HG03469 (cell line): ENCODE measurements at regions not wholly inside any gene's neighbourhood (a gene's known extent, or its start where the extent isn't known, plus 50 kb on each side); places are given as distances from the start of the nearest gene placed in this dataset.

ENCODE experiments used
- ATAC-seq: cut with Tn5 transposase; IDR thresholded peaks from one replicate; pipeline ENCODE4 v1.9.1; 2021; ENCODE audit warnings: mild to moderate bottlenecking, moderate library complexity, moderate number of reproducible peaks; ENCODE audit not compliant: unreplicated experiment

DNA sequence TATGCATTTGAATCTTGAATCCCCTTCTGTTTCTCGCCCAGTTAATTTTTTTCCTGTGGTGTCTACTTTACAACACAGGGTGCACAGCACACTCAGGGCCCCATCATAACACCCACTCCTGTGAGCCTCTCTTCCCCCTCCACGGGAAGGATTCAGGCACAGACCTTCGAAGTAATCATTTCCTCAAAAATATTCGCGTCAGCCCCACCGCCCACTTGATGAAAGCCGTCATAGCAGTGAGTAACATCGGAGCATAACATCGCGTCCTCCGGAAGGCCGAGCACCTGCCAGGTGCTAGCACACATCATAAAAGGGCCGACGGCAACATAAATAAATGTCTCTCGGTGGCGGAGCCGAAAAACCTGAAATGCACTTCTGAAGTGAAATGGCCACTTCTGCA, 201.7 kb upstream of the ADARB2 start:
- ATAC-seq = no peak

DNA sequence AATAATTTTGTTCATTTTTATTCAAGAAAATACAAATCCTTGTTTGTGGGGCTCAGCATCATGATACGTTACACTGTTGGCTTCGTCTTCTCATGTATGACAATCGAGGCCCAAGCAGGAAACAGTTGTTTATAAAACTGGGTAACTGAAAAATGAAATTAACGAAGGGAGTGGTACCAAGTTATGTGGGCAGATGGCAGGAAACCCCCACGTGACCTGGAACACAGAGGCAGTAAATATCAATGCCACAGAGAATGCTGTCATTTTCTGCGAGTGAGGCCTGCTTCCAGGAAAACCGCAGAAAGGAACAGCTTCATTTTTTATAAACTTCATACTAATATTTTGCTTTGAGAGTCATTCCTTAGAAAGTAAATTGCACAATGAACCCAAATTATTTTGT, 201.0 kb upstream of the ADARB2 start:
- no peak for ATAC-seq

DNA sequence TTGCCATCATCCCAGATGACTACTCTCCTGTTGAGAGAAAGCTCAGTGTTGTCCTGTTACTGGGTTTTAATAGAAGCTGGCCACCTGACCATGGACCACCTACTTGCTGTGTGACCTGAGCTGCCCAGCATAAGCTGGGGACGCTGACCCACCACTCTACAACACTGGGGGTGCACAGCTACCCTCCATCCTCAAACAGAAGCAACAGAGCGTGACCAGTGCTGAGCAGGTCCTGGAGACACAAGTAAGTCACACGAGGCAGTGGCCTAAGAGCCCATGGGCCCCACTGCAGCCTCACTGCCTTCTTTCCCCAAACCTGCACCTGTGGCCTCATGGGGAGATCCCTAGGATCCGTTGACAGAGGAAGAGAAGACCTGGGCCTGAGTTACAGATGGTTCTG, 198.6 kb upstream of the ADARB2 start:
- ATAC-seq = no peak

DNA sequence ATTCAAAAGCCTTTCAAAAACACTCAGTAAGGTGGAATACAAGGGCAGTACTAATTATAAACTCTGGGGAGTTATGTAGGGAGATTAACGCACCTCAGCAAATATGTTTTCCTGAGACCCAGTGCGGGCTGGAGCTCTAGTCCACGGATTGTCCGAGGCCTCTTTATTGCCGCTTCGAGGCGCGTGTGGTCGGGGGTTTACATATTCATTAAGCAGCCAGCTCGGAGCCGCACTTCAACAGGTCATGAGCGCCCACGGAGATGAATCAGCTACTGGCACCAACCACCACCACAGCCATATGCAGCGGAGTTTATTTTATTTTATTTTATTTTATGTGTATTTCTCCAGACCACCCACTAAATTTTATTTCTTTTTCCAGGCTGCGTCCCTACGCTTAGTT, 195.9 kb upstream of the ADARB2 start:
- no peak for ATAC-seq

DNA sequence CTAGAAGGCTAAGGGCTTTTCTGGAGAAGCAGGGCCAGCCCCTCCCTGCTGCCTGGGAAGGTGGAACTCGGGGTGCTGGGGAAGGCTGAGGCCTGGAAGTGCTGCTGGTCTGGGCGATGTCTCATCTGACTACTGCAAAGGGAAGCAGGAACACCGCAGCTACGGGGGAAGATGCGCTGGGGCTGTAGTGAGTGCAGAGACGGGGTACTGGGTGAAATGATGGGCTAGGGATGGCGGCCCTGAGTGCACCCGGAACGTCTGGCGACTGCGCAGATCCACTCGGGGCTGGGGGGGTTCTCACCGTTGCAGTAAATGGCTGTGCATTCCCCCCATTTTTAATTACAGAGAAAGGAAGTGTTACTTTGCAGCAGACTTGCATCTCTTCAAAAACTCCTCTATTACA, 195.4 kb upstream of the ADARB2 start:
- ATAC-seq = no peak

DNA sequence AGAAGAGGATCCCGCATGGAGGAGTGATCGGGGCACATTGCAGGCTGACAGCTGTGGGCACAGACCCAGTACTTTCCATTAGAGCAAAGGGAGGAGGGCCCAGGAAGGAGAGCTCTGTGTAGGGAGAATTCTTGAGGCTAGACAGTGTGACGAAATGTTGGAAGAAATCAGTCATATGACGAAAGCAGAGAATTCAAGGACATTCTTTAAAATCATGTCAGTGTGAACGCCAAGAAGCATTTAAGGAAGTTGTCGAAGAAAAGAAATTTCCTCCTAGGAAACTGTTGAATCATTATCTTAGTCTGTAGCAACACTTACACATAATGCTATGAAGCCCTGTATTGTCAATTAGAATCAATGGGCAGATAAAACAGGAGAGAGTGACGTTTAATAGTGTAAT, 191.3 kb upstream of the ADARB2 start:
- ATAC-seq = no peak

DNA sequence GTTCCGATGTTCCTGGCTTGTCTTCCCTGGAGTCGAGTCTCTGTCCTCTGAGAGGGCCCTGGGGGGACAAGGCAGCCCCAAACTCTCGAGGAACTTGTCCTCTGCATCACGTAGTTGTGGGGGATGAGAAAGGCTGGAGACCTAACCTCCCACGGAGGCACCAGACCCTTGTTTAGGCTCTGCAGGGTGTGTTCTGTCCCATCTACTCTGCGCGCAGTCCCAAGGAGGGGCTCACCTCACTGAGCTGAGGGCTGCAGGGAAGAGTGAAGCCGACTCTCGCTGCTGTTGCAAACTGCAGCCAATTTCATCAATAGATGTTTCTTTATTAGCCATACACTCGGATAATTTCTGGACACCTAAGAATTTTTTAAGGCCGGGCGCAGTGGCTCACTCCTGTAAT, 186.7 kb upstream of the ADARB2 start:
- no peak for ATAC-seq

DNA sequence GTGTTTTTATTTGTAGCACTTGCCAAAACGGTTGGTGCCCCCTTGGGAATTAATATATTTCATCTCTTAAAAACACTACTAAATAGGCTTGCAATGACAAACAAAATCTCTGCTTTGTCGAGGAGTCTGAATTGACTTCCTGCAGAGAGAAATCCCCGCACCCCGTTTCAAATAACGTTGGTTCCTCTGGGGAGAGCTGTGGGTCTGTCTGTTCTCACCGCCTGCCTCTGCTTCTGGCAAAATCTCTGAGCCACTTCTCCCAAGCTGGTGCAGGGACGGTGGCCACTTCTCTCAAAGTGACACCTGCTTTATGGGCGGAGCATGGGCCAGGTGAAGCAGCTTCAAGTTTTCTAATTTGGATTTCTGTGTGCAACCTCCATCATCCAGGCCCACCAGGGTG, 186.3 kb upstream of the ADARB2 start:
- ATAC-seq = no peak

DNA sequence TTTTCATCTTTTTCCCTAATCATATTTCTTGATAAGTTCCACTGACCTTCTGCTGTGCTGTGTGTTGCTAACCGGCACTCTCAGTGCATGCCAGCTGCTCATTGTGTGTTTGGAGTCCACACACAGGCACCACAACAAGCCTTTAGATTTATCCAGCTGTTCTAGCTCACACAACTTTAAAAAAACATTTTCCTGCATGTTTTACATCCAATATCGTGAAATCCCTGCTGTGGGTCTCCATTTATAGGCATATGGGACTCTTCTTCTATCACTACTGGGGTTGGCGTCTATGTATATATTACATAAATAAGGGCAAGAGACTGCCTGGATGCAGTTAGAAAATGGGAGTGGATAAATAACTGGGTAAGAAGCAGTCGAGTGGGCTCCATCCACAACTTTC, 183.6 kb upstream of the ADARB2 start:
- ATAC-seq = no peak

DNA sequence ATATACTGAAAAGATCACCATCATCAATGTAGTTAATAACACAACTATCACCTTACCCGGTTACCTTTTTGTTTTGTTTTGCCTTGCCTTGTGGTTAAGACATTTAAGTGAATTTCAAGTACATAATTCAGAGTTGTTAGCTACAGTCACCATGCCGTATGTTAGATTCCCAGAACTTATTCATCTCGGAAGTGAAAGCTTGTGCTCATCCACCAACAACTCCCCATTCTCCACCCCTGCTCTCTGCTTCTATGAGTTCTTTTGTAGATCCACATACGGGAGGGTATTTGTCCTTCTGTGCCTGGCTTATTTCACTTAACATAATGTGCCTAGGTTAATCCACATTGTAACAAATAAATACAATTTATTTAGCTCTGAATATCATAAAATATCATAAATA, 182.8 kb upstream of the ADARB2 start:
- ATAC-seq = no peak

DNA sequence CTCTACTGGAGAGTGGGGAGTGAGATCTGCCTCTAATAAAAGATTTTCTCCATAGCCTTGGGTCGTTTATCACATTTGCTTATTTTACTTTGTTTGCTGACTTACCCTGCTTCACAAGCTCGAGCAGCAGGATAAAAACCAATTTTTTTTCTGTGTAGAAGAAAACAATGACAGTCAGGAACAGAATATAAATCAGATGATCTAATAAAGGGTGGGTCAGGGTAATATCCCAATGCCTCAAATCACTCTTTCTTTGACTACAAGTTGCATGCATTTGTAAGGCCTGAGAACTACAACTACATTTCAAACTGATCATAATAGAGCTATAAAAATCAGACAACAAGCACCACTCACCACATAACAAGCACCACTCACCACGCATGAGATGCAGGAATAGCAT, 174.4 kb upstream of the ADARB2 start:
- ATAC-seq = no peak

DNA sequence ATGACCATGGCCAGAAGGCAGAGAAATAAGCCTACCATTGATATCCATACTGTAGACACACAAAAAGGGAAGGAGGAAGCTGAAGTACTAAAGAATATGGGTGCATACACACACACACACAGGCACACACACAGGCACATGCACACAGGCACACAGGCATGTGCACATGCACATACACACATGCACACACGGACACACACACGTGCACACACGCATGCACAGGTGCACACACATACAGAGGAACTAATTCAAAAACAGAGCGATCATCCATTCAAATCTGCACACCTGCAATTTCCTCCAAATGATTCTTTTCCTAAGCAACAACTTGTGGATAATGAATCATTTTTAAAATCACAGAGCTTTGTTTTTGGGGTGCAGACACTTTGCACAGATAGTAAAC, 166.7 kb upstream of the ADARB2 start:
- ATAC-seq = no peak

DNA sequence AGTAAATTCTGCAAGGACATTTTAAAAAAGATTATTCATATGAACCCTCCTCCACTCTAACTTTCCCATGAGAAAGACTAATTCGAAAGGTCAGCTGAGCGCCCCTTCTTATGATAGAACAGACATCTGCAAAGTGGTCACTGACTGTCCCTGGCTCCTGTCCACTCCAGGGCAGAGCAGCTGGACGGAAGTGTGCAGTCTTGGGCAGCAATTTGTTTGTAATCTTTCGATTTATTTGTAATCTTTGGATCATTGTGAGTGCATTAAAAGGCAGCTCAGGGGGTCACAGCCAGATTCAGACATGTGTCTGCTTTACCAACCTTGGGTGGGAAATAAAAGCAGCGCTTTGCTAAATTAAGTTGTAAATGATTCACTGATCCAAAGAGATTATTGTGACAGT, 158.8 kb upstream of the ADARB2 start:
- no peak for ATAC-seq

DNA sequence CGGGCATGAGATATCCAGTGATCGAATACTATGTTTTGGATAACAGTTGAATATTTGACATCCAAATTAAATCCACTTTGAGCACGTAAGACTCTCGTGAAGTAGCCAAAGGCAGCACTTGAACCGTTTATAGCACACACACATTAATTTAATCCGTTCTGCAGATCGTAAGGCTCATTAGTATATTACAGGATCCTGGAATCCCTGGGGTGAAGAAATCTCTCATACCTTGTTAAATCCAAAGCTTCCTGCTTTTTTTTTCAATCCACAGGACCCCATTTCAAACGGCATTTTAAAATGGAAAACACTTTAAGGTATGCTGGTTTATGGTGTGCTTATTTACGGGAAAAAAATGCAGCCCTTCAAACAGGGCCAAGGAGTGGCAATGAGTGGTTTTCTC, 158.4 kb upstream of the ADARB2 start:
- no peak for ATAC-seq

DNA sequence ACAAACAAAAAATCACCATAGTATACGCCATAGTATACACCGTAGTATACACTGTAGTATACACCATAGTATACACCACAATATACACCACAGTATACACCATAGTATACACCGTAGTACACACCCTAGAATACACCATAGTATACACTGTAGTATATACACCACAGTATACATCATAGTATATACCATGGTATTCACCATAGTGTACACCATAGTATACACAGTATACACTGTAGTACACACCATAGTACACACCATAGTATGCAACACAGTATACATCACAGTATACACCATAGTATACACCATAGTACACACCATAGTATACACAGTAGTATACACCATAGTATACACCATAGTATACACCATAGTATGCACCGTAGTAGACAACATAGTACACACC, 157.6 kb upstream of the ADARB2 start:
- no peak for ATAC-seq

DNA sequence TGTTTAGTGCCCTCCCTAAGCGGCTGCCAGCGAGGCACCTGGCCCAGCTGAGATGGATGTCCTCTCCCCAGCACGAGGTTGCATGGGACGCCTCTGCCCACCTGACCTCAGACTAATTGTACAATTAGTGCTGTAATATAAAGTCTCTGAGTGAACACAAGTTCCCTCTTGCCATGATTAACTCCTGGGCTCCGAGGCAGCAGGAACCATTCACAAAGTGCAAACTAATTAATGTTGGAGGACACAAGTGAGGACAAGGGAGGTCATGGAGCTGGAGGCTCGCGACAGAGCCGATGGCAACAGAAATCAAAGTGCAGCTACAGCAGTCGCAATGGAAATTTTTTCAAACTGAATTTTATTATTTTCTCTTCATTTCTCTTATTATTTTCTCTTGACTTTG, 156.6 kb upstream of the ADARB2 start:
- ATAC-seq = no peak

DNA sequence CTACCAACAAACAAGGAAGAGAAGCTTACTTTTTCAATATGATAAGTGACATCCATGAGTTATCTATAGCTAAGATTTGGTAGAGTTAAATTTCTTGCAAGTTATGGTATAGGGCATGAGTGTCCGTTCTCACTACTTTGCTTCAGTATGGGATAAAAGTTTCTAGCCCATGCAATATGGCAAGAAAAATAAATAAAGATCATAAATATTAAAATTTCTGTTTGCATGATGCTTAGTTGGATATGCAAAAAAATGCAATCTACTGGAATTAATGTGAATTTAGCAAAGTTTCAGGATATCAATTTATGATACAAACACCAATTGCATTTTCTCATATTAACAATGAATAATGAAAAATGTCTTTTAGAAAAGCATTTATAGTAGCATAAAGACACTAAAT, 148.7 kb upstream of the ADARB2 start:
- no peak for ATAC-seq

DNA sequence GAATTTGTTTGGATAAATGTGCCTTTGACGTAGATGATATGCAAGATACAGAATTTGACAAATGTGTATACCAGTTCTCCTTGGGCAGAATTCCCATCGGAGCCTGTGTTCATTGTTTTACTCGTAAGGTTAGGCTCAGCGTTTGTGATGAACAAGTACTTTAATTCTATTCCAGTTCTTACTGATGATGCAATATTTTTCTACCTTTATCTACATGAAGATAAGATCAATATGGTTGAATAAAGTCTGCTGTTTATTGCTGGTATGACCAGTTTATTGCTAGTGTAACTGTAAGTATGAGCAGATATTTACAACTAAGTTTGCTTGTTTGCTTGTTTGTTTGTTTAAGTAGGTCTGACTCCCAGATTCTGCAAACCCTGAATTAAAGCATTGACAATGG, 145.4 kb upstream of the ADARB2 start:
- ATAC-seq = no peak

DNA sequence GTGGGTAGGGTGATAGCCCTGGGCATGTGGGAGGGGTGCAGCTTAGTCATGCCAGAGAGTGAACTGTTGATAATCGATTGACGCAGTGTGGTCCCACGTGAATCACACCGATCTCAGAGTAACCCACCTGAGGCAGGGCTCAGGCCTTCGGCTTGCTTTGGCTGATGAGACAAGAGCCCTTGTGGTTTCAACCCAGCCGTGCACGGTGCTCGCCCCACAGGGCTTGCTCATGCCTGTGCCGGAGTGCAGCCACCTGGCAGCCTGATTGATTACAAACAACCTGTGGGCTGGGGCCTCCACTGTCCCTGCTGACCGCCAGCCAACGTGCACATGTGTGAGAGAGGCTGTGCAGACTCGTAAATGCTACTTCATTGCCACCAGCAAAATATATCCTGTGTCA, 144.9 kb upstream of the ADARB2 start:
- no peak for ATAC-seq

DNA sequence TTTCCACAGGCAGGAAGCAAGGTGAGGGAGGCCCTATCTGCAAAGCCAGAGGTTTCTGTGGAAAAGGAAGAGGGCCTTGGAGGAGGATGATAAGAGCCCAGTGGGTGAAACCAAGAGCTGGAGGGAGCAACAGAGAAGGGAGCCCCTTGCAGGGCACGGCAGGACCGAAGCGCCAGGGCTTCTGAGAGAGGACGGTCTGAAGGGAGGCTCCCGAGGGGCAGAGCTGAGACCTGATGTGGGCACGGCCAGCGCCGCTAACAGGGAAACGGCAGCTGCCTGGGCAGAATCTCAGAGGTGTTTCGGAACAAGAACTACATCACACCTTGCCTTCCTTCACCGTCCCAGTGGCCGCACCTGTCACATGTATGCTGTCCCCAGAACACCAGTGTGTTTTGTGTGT, 144.3 kb upstream of the ADARB2 start:
- no peak for ATAC-seq

DNA sequence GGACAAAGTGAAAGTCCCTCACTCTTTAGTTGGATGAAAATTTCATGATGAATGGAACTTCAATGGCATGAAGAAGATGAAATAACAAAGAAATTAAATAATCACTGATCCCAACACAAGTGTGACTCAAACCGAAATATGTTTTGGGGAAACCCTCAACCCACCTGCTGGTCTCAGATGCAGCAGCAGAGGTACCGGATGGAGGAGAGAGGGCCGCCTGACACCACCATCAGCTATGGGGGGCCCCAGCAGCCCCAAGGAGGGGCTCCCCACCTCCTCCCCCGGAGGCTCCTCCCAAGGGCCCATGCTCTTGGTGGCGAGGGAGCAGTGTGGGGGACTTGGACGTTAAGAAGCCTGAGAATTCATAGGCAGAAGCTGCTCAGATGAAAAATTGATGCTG, 137.2 kb upstream of the ADARB2 start:
- no peak for ATAC-seq

DNA sequence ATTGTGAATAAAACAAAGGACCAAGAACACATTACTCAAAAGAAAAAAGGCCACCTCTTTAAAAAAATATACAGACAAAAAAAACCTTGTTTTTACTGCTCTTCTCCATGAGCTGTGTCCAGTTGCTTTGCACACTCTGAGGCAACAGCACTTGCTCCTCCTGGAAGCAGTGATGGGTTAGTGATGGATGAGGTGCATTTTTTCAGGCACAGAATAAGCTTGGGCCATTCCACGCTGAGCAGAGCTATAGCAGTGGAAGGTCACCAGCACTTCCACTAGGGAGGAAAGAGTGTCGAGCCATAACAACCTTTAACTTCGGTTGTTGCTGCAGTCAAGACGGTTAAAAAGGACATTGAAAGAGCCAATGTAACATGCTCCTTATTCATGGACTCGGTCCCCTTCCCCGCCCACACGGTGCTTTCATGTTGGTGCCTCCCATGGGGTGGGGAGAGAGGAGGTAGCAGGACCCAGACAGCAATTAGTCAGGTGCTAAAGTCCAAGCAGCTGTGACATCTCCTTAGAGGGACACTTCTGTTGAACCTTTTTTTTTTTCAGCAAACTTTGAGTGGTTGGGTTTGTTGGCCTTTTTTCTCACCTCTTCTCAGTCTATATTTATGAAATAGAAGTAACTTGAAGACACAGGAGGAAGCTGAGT, 136.5 kb upstream of the ADARB2 start:
- ATAC-seq = no peak

DNA sequence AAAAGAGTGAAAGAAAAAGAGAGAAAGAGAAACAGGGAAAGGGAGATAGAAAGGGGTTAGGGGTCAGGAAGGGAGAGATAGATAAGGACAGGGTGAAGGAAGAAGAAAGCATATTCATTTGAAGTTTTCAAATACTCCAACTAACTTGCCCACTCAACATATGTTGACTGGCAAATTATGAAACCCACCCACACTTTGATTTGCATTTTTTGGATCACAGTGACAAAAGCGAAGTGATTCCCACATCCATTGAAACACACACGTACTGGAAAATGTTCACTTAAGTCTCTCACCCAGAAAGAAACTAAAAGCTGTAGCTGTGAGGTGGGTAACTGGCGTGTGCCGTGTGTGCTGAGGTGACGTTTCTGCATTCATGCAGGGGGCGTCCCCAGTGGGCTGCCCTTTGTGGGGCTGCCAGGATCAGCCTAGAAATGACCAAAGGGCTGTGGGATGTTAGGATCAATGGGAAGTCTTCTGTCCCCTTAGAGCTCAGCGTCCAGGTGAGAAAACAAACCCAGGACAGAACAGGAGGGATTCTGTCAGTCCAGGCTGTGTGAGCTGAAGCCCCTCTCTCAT, 134.9 kb upstream of the ADARB2 start:
- no peak for ATAC-seq
